ENCODE measurements at regions not wholly inside any gene's neighbourhood (a gene's known extent, or its start where the extent isn't known, plus 50 kb on each side); places are given as distances from the start of the nearest gene placed in this dataset.
"Not testable (repeated sequence)": the region's sequence is repeated elsewhere in the genome, so short reads cannot be mapped to it uniquely, and the experiment has no call there.

DNA sequence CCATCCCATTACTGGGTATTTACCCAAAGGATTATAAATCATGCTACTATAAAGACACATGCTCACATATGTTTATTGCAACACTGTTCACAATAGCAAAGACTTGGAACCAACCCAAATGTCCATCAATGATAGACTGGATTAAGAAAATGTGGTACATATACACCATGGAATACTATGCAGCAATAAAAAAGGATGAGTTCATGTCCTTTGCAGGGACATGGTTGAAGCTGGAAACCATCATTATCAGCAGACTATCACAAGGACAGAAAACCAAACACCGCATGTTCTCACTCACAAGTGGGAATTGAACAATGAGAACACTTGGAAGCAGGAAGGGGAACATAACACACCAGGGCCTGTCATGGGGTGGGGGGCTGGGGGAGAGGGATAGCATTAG, 249.6 kb upstream of the RASGRP1 start:
- not testable (repeated sequence) for DNase-seq

DNA sequence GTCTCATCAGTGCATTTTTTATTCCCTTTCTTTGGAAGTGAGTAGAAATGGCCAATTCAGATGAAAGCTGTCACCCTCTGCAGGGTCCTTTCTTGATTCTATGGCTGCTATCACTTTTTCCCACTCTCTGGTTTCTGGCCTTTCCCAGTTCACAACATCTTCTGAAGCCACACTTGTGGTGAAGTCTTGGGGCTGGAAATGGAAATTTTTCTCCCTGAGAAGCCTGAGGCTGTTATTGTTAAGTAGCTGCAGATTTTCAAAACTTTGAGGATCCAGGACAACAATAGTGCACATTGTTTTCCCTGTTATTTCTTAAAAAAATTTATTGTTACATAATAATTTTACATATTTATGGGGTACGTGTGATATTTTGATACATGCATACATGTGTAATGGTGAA, 250.3 kb upstream of the RASGRP1 start:
- no peak for DNase-seq

GRCh38 chr15:38817427-38818156, 253.0 kb upstream of the RASGRP1 start:
- DNase-seq, result peak; percentile 71

GRCh38 chr15:38818157-38818790, 253.7 kb upstream of the RASGRP1 start:
- no peak for DNase-seq

- DNase-seq, result no peak
These were observed 254.9 kb upstream of the RASGRP1 start for GRCh38 chr15:38819387-38819950.

DNA sequence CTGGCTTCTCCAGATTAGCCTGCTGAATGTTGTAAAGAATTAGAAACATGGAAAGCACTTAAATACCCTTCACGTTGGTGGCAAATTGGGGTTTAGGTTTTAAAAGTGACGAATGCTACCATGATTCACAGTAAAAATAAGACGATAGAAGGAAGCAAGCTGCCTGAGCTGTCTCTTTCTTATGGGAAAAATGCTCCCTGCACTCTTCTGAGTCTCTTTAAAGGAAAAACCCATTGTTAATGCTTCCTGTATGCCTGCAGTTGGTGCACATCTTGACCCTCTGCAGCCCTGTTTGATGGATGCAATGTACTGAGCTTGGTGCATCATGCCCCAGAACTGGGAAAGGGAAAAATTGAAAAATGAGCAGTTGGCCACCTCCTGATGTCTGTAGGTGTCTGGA, 258.6 kb upstream of the RASGRP1 start:
- no peak for DNase-seq

DNA sequence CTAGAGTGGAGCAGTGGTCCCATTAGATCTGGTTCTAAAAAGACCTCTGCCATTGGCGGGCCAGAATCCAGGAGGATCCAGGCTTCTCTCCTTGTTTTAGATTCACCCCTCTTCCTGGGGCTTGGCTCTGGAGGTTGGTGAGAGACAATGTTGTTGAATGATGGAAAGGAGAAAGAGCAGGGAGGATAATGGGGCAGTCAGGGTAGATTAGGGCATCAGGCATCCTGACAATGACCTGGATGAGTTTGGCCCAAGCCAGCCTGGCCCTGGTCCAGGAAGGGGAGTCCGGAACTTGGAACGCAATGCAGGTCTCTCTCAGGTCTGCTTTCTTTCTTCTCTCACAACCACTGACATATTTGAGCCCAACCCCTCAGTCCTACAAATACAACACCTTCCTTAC, 260.1 kb upstream of the RASGRP1 start:
- no peak for DNase-seq

DNA sequence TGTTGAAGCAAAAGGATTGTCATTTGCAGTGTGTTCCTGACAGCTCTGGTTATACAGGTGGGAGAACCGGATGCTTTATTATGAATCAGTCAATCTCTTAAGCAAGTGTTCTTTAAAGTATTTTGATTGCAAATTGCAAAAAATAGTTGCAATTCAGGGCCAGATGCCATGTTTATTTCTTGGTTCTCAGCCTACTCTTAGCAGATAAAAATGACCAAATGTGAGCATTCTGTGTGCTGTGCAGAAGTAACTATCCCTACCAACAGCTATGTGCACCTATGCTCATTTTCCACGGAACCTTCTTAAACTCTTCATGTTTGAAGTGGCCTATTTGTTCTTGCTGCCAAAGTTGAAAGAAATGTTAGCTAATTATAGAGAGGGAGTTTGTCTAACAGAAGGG, 262.3 kb upstream of the RASGRP1 start:
- DNase-seq, result no peak

DNA sequence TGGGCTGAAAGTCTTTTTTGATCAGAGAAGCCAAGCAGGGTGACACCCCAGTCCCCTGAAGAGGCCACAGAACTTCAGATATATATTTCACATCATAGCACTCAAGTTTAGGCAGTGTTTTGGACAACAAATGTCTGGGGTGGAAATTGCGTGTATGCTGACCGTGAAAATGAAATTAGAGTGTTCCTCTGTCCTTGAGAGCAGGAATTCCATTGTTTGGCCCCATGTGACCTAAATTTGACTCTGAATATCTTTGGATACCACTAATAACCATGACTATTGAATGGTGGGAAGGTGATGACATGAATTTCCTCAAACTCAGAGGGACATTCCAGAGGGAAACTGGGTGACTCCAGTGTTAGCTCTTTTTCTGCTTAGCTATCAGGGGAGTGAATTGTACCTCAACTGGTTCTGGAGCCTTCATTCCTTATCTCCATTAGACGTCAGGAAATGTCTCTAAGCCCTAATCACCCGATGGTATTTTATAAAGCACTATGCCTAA, 263.5 kb upstream of the RASGRP1 start:
- DNase-seq, result no peak

DNA sequence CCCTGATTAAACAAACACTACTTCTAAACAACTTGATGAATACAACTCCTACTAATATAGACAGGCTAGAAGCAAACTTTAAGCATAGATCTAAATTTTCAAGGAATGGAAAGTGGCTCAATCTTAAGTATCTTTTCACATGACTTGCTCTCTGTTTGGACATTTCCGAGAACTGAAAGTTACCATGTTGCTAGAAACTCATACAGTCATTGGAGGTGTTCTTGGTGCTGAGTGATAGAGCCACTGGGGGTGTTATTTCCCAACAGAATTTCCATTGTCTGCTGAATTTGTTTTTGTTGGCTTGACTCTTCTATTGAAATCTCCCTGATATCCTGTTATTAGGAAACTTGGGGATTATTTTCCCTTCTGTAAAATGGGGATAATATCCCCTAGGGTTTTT, 264.5 kb upstream of the RASGRP1 start:
- no peak for DNase-seq

- DNase-seq, result no peak
These were observed 277.6 kb upstream of the RASGRP1 start for GRCh38 chr15:38842226-38842625.

- DNase-seq, result no peak
These were observed 278.5 kb upstream of the RASGRP1 start for GRCh38 chr15:38843051-38843501.

DNA sequence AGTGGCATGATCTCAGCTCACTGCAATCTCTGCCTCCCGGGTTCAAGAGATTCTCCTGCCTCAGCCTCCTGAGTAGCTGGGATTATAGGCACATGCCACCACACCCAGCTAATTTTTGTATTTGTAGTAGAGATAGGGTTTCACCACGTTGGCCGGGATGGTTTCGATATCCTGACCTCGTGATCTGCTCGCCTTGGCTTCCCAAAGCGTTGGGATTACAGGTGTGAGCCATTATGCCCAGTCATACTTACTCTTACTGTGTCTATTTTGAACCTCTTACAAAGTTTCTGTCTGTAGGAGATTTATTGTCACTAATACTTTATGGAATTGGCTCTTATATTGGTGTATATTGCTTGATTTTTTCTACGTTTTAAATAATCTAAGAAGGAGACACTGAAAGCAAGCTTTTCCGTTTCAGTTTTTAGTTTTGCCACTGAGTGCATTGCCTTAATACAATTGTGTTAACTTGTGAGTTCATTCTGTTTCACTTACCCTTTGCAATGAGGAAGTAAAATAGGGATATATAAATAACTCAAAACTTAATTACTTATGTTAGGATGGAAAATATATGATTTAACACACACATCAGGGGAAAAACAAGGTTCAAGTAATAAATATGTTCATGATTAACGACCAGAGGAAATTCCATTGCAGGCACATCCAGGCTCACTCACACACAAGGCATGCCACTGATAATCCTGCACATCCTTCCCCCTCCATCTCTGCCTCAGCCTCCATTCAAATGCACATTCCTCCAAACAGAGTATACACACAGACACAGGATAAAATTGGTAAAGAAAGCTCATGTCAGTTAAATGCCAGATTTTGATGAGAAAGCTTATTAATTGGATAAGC, 279.3 kb upstream of the RASGRP1 start:
- DNase-seq, result no peak

DNA sequence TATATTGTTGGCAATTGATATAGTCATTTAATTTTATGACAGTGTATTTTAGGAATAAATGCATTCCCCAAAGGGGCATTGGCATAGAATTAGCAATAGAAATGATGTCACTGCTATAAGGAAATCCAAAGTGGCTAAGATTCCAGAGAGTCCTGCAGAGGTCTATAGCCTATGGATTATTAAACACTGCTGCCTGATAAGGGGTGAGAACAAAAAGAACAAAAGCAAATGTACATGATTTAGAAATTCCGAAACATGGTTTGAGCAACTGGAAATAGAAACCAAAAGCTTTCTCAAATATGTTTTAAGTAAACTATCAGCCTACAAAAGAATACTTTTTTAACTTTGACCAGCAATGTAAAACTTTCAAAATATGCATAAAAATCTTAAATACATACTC, 280.1 kb upstream of the RASGRP1 start:
- DNase-seq, result no peak

DNA sequence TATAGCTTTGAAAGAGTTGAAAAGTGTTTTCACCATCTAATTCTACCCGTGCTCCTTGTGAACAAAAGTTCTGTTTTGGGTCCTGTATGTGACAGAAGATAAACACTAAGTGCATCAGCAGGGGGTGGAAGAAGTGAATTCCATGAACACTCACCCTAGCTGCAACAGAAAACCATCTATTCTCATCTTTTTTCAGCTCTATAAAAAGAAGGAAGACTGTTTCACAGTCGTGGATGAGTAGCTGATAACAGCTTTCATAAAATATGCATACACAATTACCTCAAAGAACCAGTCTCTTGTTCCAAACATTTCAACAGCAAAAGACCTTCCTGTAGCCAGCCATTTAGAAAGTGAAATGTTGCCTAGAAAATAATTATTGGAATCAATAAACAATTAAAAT, 281.7 kb upstream of the RASGRP1 start:
- no peak for DNase-seq

DNA sequence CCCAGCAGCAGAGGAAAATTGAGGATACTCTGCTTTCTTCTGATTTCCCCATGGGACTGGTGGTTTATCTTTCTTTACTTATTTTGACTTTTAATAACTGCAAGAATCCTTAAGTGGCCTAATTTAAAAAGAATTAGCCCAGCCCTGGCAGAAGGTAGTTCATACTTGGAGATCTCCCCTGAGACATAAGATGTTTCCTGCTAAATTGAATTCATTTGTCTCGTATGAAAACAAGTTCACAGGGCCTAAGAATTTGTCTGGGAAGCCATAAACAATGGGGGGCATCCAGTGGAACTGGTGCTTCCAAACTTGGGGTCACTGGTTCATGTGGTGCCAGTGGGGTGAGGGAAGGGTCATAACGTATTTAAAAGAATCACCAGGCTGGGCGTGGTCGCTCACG, 283.1 kb upstream of the RASGRP1 start:
- DNase-seq, result no peak

GRCh38 chr15:38849046-38849445, 284.4 kb upstream of the RASGRP1 start:
- no peak for DNase-seq

GRCh38 chr15:38852188-38852587, 287.6 kb upstream of the RASGRP1 start:
- not testable (repeated sequence) for DNase-seq

- DNase-seq, result no peak
These were observed 289.0 kb upstream of the RASGRP1 start for GRCh38 chr15:38853608-38854007.

GRCh38 chr15:38854506-38854905, 289.9 kb upstream of the RASGRP1 start:
- DNase-seq, result no peak

DNA sequence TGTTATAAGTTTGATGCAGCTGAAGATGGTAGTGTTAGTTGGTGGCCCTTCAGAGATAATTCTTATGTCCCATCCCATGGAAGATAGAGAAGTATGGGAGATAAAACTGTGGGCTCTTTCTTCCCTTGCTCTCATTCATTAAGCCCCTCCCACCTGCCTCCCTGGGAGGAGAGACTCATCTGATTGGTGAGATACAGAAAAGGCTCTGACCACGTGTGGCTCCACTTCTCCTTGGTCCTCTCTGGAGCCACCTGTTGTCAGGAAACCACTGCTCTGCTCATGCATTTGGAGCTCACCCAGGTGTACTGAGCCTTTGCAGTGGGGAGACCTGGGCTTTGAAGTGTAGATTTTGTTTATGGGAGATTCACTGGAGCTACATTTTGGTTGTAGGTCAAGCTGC, 293.2 kb upstream of the RASGRP1 start:
- no peak for DNase-seq

GRCh38 chr15:38859574-38859973, 295.0 kb upstream of the RASGRP1 start:
- no peak for DNase-seq
